Activated CD4-positive, CD25-positive, alpha-beta regulatory T cell treated with anti-CD3 and anti-CD28 coated beads, Interleukin-2, amount 50 U/mL, for 24 hours (primary cell): ENCODE measurements at regions not wholly inside any gene's neighbourhood (a gene's known extent, or its start where the extent isn't known, plus 50 kb on each side); places are given as distances from the start of the nearest gene placed in this dataset.

ENCODE experiments used
- ATAC-seq, 2 donors: fragments of 150-1000 bp; cut with Tn5 transposase; one replicate each; pipeline ENCODE4 v1.10.0; 2021; ENCODE audit warnings: mild to moderate bottlenecking in 1 of 2, moderate library complexity in 1 of 2

GRCh38 chr11:15889363-15890030 lies 466.8 kb downstream of the SOX6 start:
- no peak for ATAC-seq

GRCh38 chr11:15890031-15890713 lies 466.2 kb downstream of the SOX6 start:
- ATAC-seq: no peak

GRCh38 chr11:15893080-15893492 lies 463.3 kb downstream of the SOX6 start:
- ATAC-seq: no peak

DNA sequence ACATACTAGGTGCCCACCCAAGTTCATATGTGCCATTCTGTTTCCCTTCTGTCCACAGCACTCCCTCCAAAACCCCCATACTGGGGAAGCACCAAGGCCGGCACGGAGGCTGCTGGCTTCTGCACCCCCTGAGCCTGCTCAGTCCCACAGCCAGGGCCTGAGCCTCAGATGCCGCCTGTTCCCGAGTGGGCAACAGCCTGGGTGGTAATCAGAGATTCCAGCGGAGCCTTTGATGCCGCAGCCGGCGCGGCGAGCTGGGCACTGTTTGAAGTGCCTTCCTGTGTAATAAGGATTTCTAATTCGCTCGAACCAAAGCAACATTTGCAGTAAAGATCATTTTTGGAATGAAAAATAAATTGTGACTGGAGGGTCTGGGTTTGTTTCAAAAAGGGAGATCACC lies 460.3 kb downstream of the SOX6 start:
- no peak for ATAC-seq

- ATAC-seq: no peak
Observed at GRCh38 chr11:15896530-15896929, 459.8 kb downstream of the SOX6 start.

DNA sequence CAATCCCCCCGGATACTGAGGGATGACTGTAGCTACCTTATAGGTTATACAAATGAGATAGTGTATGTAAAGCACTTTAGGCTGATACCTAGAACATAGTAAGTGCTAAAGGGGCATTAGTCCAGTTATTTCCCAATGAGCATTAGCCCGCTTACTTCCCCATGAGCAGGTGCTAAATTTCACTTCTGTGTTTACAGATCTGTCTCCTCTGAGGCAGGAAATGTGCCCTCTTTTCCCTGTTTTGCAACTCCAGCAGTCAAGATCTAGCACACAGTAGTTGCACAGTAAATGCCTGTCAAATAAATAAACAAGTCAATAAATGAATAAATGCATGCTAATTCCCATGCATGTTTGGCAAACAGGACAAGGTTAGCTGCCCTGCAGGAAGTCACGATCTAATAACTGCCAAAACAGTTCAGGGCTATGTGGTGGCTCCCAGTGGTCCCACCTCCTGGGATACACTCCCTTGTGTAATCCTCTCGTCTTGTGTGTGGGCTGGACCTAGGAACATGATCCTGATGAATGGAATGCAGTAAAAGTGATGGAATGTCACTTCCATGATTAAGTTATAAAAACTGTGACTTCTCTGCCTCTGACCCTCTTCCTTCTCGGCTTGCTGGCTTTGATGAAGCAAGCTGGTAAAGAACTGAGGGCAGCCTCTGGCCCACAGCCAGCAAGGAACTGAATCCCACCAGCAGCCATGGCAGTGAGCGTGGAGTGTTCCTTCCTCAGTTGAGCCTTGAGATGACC lies 459.0 kb downstream of the SOX6 start:
- ATAC-seq: no peak

GRCh38 chr11:15901054-15901453 lies 455.3 kb downstream of the SOX6 start:
- ATAC-seq: no peak

- no peak for ATAC-seq
Observed at GRCh38 chr11:15901790-15902189, 454.6 kb downstream of the SOX6 start.

DNA sequence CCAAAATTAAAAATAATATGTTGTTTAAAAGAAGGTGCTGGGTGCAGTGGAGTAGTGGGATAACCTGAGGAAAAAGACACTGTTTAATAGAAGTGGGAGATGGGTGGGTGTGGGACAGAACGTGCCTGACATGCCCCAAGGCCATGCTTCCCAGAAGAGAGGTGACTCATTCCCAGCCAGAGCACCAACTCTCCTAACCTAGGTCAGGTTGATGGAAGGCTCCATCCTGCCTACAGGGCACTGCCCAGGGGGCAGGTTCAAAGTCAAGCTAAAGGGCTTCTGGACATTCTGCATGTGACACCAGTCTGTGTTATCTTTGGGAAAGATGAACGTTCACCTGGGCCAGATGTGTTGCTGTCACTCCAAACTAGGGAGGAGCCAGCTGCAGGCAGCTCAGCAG lies 453.1 kb downstream of the SOX6 start:
- ATAC-seq: no peak

- ATAC-seq: no peak
Observed at GRCh38 chr11:15905366-15906104, 450.8 kb downstream of the SOX6 start.

DNA sequence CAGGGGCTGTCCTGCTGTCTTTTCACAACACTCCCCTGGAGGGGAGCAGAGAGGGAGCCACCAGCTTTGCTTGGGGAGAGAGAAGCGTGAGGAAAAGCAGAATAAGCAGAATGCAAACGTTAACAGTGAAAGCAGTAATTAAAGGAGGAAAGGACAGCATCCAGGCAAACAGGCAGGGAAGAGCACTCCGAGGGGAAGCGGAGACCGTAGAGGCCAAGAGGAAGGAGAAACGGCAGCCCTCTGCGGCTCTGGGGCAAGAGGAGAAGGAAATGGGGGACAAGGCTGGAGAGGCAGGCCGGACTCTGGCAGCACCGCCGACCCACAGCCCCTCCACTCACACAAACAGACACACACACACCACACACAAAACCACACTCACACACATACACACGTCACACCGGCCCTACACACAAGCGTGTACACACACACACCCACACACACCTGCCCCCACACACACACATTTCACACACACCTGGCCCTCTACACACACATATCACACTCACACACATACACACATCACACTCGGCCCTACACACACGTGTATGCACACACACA lies 449.8 kb downstream of the SOX6 start:
- ATAC-seq: no peak

DNA sequence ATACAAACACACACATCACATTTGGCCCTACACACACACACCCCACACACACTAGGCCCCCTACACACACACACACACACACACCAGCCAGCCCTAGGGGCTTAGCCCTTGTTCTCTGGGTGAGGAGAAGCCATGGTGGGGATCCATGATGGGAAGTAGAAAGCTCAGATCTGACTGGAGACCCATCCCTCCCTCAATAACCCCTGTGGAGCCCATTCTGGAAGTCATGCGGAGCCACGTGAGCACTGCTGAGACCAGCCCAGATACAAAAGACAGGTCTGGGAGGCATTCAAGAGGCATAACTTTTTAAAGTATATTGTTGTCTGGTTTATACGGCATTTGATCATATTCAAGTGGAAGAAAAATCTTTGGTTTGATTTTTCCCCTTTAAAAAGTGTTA lies 448.5 kb downstream of the SOX6 start:
- no peak for ATAC-seq

GRCh38 chr11:15909937-15910598 lies 446.3 kb downstream of the SOX6 start:
- no peak for ATAC-seq

DNA sequence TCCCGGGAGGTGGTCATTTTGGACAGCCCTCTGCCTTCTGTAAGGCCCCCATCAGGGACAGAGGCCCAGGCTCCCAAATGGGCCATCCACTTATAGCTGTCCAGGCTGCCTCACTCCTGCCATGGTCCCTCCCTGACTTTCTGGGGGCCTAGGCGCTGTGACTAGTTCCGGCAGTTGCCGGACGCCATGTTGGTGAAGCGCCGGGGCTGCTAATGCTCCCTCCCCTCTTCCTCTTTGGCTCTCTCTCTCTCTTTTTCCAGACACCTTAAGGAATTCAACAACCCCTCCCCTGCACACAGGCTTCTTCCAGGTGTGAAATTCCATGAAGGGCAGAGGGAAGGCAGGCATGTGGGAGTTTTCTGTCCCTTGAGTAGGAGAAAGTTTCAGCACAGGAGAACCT lies 445.6 kb downstream of the SOX6 start:
- ATAC-seq: no peak

DNA sequence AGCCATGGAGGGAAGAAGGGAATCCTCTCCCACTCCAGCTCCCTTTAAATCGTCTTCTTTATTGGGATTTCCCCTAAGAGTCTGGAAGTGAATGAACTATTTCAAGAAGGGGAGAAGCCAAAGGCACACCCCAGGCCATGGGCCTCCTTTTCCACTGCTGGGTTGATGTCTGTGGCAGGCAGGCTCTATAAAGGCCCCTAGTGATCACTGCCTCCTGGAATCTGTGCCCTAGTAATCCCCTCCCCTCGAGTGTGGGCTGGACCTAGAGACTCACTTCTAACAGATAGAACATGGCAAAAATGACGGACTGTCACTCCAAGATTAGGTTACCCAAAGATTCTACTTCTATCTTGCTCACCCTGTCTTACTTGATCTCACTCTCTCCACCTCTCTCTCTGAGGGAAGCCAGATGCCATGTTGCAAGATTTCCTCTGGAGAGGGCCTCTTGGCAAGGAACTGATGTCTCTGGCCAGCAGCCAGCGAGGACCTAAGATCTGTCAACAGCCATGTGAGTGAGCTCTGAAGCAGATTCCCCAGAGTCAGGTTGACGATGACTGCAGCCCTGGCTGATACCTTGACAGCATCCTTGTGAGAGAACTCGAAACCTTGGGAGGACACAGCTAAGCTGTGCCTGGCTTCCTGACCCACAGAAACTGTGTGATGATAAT lies 444.8 kb downstream of the SOX6 start:
- no peak for ATAC-seq

GRCh38 chr11:15912291-15912690 lies 444.1 kb downstream of the SOX6 start:
- no peak for ATAC-seq

DNA sequence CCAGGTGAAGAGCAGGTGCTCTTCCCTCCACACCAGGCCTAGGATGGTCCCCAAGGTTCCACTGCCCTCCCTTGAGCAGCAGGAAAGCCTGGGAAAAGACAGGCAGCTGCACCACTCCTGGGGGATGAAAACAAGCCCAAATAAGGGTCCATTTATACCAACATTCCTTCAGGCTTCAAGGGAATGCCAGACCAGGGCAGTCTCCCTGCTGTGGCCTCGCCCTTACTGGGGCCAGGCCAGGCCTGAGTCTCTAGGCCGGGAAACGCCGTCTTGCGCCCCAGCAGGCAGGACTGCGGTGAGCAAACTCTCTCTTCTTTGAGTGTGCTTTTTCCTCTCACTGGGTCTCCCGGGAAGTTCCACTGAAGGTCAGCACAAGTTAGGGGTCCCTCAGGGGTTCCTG lies 443.5 kb downstream of the SOX6 start:
- no peak for ATAC-seq

- no peak for ATAC-seq
Observed at GRCh38 chr11:15913261-15913660, 443.1 kb downstream of the SOX6 start.
